HG03520 (cell line): ENCODE measurements at regions not wholly inside any gene's neighbourhood (a gene's known extent, or its start where the extent isn't known, plus 50 kb on each side); places are given as distances from the start of the nearest gene placed in this dataset.

Source experiments
- ATAC-seq: cut with Tn5 transposase; IDR thresholded peaks from one replicate; pipeline ENCODE4 v1.9.1; 2021; ENCODE audit warnings: mild to moderate bottlenecking, moderate library complexity; ENCODE audit not compliant: unreplicated experiment

- no peak for ATAC-seq
These were observed 107.8 kb downstream of the TFAP2A start for GRCh38 chr6:10307028-10307427.

DNA sequence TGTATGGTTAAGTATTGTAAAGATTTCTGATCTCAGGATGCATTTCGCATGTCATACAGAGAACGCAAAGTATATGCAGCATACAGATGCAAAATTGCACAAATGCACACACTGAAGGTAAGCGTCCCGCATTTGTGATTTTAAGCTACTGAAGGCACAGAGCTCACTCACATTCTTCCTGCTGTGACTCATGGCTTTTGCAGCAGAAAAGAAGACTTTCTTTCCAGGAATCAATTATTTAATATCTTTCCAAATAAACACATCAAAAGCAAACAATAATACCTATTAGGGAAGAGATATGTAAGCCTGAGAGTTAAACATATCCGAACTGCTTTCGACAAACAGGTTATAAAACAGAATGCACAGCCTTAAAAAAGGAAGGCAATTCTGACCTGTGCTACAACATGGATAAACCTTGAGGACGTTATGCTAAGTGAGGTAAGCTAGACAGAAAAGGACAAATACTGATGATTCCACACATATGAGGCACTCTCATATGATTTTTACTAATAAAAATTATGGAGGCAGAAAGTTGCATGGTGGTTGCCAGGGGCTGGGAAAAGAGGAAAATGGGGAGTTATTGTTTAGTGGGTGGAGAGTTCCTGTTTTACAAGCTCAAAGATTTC is 109.0 kb downstream of the TFAP2A start:
- ATAC-seq, result no peak

DNA sequence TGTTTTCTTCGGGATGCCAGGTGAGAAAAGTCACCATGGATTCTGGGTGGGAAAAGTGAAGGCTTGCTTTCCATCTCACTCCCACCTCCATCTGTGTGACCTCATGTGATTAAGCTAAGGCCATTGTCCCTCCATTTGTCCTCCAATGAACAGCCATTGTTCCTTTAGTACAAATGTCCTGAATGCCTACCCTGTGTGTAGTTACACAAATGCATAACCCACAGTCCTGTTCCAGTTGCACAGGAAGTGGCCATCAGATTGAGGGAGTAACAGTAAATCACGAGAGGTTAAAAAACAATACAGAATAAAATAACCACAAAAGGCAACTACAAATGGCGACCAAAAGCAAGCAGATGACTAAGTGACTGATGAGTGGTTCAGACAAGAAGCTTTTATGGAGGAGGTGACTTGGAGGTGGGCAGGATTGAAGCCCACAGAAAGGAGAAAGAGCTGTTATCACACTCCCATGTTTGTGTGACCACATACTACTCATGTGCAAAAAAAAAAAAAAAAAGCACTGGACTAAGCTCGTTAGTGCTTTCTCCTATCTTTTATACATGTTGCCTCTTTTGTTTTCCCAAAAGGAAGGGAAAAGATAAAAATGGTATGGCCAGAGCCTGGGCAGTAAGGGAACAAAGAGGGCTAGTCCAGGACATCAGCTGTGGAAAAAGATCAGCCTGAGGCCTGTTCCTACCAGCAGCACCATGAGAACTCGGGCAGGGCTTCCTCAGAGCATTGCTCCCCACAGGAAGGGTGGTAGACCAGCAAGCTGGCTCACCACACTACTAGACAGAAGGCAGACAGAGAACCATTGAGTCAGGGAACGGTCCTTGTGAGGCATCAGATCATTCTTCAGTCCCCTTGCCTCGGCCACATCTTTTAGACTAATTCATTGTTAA is 111.0 kb downstream of the TFAP2A start:
- ATAC-seq, result no peak

DNA sequence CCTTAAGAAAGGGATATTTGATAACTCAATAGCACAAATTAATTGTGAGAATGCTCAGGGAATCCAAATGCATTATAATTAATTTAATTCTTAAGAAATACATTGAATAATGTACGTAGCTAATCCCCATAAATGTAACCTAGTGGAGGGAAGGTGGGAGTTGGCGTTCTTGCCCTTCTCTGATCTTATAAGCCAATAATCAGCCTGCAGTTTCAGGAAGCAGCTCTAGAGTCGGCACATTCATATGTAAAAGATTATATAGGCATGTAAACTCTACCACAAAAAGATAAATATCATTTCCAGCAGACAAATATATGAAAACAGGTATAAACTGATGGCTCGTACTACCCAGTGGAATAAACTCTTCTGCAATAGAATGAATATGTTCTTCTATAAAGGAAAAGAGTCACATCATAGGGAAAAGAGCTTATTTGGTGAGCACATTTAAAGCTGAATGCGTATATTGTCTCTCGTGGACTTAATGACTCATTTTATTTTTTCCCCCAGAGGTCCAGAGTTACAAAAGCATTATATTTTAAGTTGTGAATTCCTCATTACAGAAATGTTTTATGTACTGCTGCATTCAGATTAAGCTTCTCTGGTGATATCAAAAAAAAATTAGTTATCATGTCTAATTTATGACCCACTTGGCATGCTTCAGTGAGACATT is 112.2 kb downstream of the TFAP2A start:
- no peak for ATAC-seq

DNA sequence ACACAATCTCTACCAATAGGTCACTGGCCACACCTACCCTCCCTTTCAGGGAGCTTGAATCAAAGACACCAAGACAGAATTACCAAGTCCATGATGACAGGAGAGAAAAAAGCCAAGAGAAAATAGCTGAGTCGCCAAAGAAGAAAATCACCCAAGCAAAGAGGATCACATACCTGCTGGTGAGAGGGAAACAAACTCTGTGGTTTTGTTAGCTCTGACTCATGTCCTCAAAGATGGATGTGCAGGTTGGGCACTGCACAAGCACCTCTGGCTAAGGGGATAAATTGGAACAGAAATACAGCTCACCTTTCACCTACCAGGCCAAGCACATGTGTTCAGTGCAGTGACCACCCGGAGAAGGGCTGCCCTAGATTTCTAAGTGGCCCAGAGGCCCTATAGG is 114.8 kb downstream of the TFAP2A start:
- no peak for ATAC-seq

GRCh38 chr6:10297832-10298231 is 117.0 kb downstream of the TFAP2A start:
- no peak for ATAC-seq

GRCh38 chr6:10278746-10279145 is 136.1 kb downstream of the TFAP2A start:
- ATAC-seq, result no peak

GRCh38 chr6:10276660-10277287 is 138.1 kb downstream of the TFAP2A start:
- no peak for ATAC-seq

- no peak for ATAC-seq
These were observed 138.8 kb downstream of the TFAP2A start for GRCh38 chr6:10276106-10276505.

- no peak for ATAC-seq
These were observed 142.3 kb downstream of the TFAP2A start for GRCh38 chr6:10272591-10272990.

DNA sequence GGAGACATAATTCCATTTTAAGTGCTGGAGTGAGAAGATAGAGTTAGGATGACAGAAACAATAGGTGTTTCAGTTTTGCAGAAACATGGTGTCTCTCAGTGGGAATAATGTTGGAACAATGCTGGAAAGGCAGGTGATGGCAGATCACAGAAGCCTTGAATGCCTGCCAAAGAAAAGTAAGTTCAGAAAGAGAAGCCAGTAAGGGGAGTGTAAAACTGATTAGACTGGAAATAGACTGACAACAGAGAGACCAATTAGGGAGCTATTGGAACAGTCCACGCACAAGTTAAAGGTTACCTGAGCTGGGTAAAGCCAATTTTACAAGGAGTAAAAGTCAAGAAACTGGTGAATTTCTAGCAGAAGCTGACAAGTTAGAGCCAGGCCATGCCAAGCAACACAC is 142.9 kb downstream of the TFAP2A start:
- no peak for ATAC-seq

GRCh38 chr6:10269814-10270472 is 144.9 kb downstream of the TFAP2A start:
- ATAC-seq, result peak; percentile 87

- ATAC-seq, result no peak
These were observed 146.1 kb downstream of the TFAP2A start for GRCh38 chr6:10268611-10269310.

DNA sequence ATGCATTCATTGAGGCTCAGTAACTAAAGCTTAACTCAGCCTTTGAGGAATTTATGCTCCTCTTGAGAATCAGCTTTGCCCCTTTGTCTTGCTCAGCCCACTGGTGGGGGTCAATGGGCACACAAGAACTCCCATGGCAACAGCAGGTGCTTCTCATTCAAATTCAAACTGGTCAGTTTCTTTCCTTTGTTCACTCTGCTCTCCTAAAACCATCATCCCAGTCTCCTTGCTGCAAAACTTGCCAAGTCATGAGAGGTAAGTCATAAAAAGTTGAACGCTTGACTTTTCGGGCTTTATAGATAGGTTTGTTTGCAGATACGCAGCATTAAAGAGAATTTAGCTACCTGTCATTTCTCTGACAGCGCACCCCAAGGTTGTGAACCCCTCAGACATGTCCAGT is 146.8 kb downstream of the TFAP2A start:
- ATAC-seq, result no peak

DNA sequence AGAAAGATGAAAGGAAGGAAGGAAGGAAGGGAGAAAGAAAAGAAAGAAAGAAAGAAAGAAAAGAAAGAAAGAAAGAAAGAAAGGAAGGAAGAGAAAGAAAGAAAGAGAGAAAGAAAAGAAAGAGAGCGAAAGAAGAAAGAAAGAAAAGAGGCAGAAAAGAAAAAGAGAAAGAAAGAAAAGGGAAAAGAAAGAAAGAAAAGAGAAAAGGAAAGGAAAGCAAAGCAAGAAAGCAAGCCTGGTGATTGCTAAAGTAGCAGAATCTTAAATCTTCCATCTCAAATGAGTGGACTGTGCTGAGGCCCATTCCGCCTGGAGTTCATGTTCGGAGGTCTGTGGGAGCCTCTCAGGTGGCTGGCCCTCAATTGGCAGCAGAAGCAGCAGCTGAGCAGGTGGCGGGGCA is 148.4 kb downstream of the TFAP2A start:
- no peak for ATAC-seq

DNA sequence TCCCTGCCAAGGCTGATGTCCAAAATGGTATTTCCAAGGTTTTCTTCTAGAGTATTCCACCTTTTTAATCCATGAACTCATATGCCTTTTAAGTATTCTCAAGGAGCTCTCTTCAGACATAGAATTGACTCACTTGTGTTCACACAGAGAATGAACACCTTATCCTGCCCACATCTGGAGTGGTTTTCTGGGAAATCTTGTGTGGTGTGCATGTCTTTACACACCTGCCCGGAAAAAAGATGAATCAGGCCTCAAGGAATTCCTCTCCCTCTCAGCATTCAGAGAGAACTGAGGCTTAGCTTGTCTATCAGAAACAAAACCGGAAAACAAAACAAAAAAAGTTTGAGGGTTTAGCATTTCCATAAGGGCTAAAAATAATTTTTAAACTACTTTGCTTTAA is 148.8 kb downstream of the TFAP2A start:
- no peak for ATAC-seq

GRCh38 chr6:10262505-10262904 is 152.4 kb downstream of the TFAP2A start:
- ATAC-seq, result no peak

- ATAC-seq, result no peak
These were observed 155.2 kb downstream of the TFAP2A start for GRCh38 chr6:10259671-10260070.

DNA sequence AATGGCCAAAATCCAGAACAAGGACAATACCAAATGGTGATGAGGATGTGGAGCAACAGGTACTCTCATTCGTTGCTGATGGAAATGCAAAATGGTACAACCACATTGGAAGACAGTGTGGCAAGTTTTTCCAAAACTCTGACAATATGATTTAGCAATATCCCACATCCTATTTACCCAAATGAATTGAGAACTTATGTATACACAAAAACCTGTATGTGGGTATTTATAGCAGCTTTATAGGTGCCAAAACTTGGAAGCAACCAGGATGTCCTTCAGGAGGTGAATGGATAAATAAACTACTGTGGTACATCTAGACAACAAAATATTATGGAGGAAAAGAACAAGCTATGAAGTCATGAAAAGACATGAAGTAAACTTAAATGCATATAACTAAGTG is 156.5 kb downstream of the TFAP2A start:
- ATAC-seq, result no peak

- peak; percentile 48 for ATAC-seq
These were observed 158.7 kb downstream of the TFAP2A start for GRCh38 chr6:10256113-10256690.
